Lower leg skin (tissue), 3 donors: ENCODE measurements at regions not wholly inside any gene's neighbourhood (a gene's known extent, or its start where the extent isn't known, plus 50 kb on each side); places are given as distances from the start of the nearest gene placed in this dataset.

Experiments used
- POLR2A ChIP-seq, 2 donors: fragments of 450-650 bp; IDR thresholded peaks; one replicate each; pipeline ENCODE4 v1.6.1; 2016 to 2017; ENCODE audit warnings: antibody characterized with exemption in 2 of 2, mild to moderate bottlenecking in 1 of 2, moderate library complexity in 1 of 2
- TF ChIP-seq, protein P1 (sequence below), 3 donors: fragments of 450-650 bp; IDR thresholded peaks; one replicate each; pipeline ENCODE4 v1.5.1; 2016; ENCODE audit warnings: antibody characterized with exemption in 3 of 3, mild to moderate bottlenecking in 3 of 3, moderate library complexity in 2 of 3

- TF ChIP-seq, protein P1, sequence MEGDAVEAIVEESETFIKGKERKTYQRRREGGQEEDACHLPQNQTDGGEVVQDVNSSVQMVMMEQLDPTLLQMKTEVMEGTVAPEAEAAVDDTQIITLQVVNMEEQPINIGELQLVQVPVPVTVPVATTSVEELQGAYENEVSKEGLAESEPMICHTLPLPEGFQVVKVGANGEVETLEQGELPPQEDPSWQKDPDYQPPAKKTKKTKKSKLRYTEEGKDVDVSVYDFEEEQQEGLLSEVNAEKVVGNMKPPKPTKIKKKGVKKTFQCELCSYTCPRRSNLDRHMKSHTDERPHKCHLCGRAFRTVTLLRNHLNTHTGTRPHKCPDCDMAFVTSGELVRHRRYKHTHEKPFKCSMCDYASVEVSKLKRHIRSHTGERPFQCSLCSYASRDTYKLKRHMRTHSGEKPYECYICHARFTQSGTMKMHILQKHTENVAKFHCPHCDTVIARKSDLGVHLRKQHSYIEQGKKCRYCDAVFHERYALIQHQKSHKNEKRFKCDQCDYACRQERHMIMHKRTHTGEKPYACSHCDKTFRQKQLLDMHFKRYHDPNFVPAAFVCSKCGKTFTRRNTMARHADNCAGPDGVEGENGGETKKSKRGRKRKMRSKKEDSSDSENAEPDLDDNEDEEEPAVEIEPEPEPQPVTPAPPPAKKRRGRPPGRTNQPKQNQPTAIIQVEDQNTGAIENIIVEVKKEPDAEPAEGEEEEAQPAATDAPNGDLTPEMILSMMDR (IDR thresholded peaks at IDR 0.05), result no peak
- no peak for TF ChIP-seq POLR2A (IDR thresholded peaks at IDR 0.05)
Observed at GRCh38 chr12:46472893-46473633, 100.5 kb upstream of the SLC38A2 start.
